ENCODE measurements at regions not wholly inside any gene's neighbourhood (a gene's known extent, or its start where the extent isn't known, plus 50 kb on each side); places are given as distances from the start of the nearest gene placed in this dataset.

GRCh38 chrX:107521877-107522586, 72.6 kb downstream of the FRMPD3 start:
- TF ChIP-seq ZNF274 (IDR thresholded peaks at IDR 0.05; ENCODE audit: low read depth, low read length): no peak
- no peak for TF ChIP-seq SUZ12 (IDR thresholded peaks at IDR 0.05; ENCODE audit: extremely low read depth, insufficient read depth, insufficient read length)
- TF ChIP-seq YY1 (IDR thresholded peaks at IDR 0.05; ENCODE audit: insufficient read depth, insufficient read length): no peak

Measured in NT2/D1 (cell line).